ENCODE measurements at regions not wholly inside any gene's neighbourhood (a gene's known extent, or its start where the extent isn't known, plus 50 kb on each side); places are given as distances from the start of the nearest gene placed in this dataset.

DNA sequence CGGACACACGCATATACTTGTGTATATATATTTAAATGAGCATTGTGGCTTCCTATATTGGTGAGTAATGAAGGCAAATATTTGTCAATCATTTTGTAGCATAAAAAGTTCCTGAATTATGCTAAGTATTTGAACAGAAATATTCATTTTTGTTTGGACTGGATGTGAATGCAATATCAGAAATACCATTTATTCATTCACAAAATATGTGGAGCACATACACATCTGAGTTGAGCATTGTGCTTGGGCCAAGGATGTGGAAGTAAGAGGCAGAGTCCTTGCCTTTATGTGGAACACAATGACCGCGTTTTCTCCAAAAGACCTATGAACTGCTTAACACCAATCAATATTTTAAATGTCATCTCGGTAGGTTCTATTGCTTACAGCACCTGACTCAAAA is 1086.5 kb downstream of the NR2F1-AS1 start:
- DNase-seq (ENCODE audit: low read depth in 4 of 4, low spot score in 3 of 4): no peak

DNA sequence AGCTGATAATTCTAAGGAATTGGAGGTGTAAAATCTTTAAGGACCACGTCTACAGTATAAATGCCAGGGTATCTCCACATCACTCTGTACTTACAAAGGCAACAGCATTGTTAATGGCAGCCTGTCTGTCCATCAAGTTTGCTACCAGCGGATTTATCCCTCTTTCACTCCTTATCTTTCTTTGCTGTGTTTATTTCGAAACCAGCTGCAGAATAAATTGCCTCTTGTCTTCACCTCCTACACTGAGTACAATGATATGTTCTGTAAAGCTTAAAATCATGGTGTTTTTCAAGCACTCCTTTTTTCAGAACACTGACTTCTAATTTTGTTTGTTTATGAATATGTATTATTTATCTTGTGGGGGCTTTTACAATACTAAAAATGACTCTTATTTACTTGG is 1088.1 kb downstream of the NR2F1-AS1 start:
- DNase-seq (ENCODE audit: low read depth in 4 of 4, low spot score in 3 of 4): no peak

GRCh38 chr5:92484484-92484883 is 1096.5 kb downstream of the NR2F1-AS1 start:
- no peak for DNase-seq (ENCODE audit: low read depth in 4 of 4, low spot score in 3 of 4)

GRCh38 chr5:92472981-92473566 is 1090.0 kb upstream of the ARRDC3 start:
- DNase-seq (ENCODE audit: low read depth in 4 of 4, low spot score in 3 of 4): no peak

- DNase-seq (ENCODE audit: low read depth in 4 of 4, low spot score in 3 of 4): no peak
Measured at GRCh38 chr5:92471861-92472260, 1088.7 kb upstream of the ARRDC3 start.

DNA sequence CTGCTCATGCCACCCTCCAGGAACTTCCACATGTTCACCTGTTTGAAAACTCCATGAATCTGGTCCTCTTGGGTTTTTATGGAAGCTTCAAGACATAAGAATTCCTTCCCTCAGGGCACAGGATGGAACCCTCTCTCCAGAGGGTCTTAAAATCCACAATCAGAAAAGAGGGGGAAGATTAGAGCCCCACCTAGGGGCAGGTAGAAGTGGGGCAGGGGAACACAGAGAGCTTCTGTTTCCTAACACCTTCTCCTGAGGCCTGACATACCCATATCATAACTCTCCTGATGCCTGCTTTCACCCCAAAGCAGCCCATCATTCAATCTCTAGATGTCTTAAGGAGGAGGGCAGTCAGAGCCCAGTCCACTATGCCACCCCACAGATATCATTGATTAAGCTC is 1087.7 kb upstream of the ARRDC3 start:
- no peak for DNase-seq (ENCODE audit: low read depth in 4 of 4, low spot score in 3 of 4)

DNA sequence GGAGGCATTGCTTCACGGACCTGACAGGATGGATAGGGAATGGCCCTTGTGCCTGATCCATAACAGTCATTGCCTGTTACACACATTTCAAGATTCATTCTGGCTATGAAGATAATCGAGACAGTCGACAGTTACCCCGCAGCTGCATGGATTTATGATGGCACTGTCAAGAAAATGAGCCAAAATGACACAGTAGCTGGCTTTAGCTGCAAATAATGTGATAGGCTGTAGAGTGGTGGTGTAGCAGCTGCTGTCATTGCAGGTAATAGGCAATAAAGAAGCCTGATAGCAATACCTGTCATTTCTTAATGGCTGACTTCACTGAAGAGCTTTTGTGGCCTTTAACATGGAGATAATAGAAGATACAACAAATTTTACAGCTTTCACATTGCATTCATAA is 1085.2 kb upstream of the ARRDC3 start:
- DNase-seq (ENCODE audit: low read depth in 4 of 4, low spot score in 3 of 4): no peak

GRCh38 chr5:92467695-92468094 is 1084.6 kb upstream of the ARRDC3 start:
- no peak for DNase-seq (ENCODE audit: low read depth in 4 of 4, low spot score in 3 of 4)

GRCh38 chr5:92460505-92460904 is 1077.4 kb upstream of the ARRDC3 start:
- no peak for DNase-seq (ENCODE audit: low read depth in 4 of 4, low spot score in 3 of 4)

DNA sequence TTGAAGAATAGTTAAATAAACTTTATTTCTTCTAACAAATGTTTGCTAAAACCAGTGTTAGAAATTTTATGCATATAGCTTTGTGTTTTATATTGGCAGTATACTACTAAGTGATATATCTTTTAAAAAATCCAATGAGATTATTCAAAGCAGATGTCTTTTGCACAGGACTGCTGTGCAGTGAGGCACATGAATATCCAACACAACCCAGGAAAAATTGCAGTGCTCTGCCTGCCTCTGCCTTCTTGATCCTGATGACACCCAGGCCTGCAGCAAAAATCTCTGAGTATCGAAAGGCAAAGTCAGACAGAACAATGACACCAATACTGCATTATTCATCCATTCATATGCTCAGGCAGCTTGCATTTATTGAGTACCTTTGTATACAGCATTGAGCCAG is 1076.5 kb upstream of the ARRDC3 start:
- DNase-seq (ENCODE audit: low read depth in 4 of 4, low spot score in 3 of 4): no peak

GRCh38 chr5:92455011-92455410 is 1071.9 kb upstream of the ARRDC3 start:
- DNase-seq (ENCODE audit: low read depth in 4 of 4, low spot score in 3 of 4): no peak

DNA sequence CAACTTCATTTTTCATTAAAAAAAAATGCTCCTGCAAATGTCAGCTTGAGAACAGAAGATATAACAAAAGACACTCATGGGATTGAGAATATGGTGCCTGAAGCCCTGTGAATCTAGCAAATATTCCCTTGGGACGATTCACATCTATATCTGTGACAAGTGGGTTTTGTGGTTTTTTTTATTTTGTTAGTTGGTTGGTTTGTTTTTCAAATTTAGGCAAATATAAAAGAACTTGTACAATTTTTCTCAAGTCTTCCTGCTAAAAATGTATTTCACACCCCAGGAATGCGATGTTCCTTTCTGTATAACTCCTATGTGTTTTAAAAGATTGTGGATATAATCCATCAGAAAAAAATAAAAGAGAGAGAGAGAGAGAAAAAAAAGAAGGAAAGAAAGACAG is 1061.8 kb upstream of the ARRDC3 start:
- DNase-seq (ENCODE audit: low read depth in 4 of 4, low spot score in 3 of 4): no peak

DNA sequence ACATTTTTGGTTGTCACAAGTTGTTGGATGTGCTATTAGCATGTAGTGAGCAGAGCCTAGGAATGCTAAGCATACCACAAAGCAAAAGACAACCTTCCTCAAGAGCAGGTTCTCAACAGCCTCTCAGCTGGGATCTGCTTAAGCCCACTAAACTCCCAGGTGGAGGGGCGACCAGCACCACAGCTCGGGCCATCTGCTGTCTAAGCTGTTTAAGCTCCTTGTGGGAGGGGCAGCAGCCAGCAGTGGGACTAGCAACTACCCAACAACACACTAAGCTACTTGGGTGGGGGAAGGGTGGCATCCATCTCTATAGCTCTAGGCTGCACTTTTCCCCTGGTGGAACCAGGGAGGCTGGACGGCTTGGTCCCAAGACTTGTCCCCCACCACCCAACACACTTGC is 1052.7 kb upstream of the ARRDC3 start:
- DNase-seq (ENCODE audit: low read depth in 4 of 4, low spot score in 3 of 4): no peak

GRCh38 chr5:92429646-92430045 is 1046.5 kb upstream of the ARRDC3 start:
- DNase-seq (ENCODE audit: low read depth in 4 of 4, low spot score in 3 of 4): no peak

DNA sequence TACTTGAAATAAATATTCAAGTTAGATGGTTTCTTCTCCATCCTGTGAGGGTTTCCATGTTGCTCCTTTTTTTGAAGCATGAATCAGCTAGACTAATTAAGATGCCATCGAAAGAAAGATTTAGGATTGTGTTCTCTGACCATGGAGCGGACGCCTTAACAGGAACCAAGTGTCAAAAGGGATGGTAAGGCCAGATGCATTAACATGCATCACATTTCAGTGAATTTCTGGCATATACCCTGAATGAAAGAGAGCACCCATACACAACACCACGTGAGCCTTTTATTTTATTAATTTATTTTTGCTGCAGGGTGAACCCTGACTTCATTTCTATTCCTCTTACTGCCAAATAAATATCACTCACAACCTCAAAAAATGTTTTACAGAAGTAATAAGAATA is 1045.3 kb upstream of the ARRDC3 start:
- DNase-seq (ENCODE audit: low read depth in 4 of 4, low spot score in 3 of 4): no peak

GRCh38 chr5:92424785-92425426 is 1041.8 kb upstream of the ARRDC3 start:
- no peak for DNase-seq (ENCODE audit: low read depth in 4 of 4, low spot score in 3 of 4)

- no peak for DNase-seq (ENCODE audit: low read depth in 4 of 4, low spot score in 3 of 4)
Measured at GRCh38 chr5:92421942-92422341, 1038.8 kb upstream of the ARRDC3 start.

- no peak for DNase-seq (ENCODE audit: low read depth in 4 of 4, low spot score in 3 of 4)
Measured at GRCh38 chr5:92421196-92421595, 1038.1 kb upstream of the ARRDC3 start.

- no peak for DNase-seq (ENCODE audit: low read depth in 4 of 4, low spot score in 3 of 4)
Measured at GRCh38 chr5:92419261-92419660, 1036.1 kb upstream of the ARRDC3 start.

DNA sequence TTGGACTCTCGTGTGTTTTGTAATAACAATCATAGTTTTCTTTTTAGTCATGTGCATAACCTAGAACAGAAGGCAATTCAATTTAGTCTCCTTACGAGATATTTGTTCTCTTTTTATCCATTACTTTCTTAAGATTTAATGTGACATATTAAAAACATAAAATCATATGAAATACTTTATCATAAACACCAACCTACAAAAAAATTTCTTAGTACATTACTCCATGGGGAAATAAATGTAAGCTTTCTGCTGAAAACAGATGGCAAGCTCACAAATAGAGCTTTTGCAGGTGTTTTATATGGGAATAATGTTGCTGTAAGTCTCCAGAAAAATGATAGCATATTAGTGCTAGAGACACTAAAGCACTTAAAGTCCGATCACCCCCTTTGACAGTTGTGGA is 1035.2 kb upstream of the ARRDC3 start:
- no peak for DNase-seq (ENCODE audit: low read depth in 4 of 4, low spot score in 3 of 4)

DNA sequence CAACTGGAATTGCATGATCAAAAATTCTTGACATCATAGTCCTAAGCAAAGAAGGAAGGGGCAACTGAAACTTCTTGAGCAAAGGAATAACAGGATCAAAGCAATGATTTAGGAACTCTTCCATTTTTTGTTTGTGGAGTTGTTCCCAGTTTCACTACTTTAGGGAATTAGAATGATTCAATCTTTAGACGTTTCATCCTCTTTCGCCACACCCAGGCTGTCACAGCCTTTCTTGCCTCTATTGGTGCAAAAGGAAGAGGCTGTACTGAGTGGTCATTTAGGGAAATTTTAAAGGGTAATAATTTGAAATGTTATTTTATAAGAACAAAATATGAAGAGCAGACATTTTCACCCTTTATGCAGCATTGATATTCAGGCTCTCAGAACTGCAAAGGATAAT is 1026.0 kb upstream of the ARRDC3 start:
- no peak for DNase-seq (ENCODE audit: low read depth in 4 of 4, low spot score in 3 of 4)

DNA sequence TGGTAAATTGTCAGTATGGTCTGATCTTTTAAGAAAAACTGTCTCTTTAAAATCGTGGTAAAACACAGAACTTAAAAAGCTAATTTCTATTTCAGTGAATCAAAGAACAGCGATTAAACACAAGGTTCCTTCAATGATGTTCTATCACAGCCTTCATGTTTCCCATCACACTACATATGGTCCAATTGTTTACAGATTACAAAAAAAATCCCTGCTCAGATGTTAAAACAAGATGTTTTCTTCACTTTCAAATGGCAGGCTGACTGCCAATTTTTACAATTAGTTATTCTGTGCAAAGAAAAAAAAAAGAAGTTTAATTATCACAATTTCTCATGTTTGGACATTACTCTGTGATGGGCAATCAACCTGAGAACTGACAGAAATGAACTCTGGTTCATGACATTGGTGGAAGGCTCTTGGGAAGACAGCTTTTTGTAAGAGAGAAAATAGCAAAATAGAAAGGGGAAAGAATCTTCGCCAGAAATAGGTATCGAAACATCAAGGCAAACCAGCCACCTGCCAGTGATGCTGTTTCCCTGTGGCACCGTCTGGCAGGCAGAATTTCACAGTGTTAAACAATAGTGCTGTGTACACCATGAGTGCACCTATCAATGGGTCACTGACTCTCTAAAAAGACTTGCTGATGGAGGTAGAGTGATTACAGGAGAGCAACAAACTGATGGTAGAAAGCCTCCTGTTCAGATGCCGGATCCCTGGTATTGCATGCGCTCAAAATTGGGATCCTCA is 1020.0 kb upstream of the ARRDC3 start:
- no peak for DNase-seq (ENCODE audit: low read depth in 4 of 4, low spot score in 3 of 4)

All from left renal pelvis (tissue), 4 donors.